ENCODE measurements at regions not wholly inside any gene's neighbourhood (a gene's known extent, or its start where the extent isn't known, plus 50 kb on each side); places are given as distances from the start of the nearest gene placed in this dataset.

GRCh38 chr2:215829261-215829660, 184.1 kb downstream of the MREG start:
- no peaks in the 10 kb centered on the region for H4K20me1 ChIP-seq (ENCODE audit: insufficient read depth)
- H3K27ac ChIP-seq (ENCODE audit: low read length), result no peak overlapping the region
- H3K36me3 ChIP-seq (ENCODE audit: insufficient read depth, low read length), result no peaks in the 10 kb centered on the region
- TF ChIP-seq POLR2AphosphoS5 (IDR thresholded peaks at IDR 0.05), result no peak
- no peak for TF ChIP-seq SMC3 (conservative IDR thresholded peaks at IDR 0.05; ENCODE audit: poor library complexity)
- TF ChIP-seq RAD21 (conservative IDR thresholded peaks at IDR 0.05), result no peak
- no peak for TF ChIP-seq REST (IDR thresholded peaks at IDR 0.05; ENCODE audit: borderline replicate concordance)
- no peak for TF ChIP-seq TAF1 (IDR thresholded peaks at IDR 0.05; ENCODE audit: low read depth)
- no peak for TF ChIP-seq EZH2 (IDR thresholded peaks at IDR 0.05; ENCODE audit: borderline replicate concordance, insufficient read depth, low read length, poor library complexity, severe bottlenecking)
- no peak for TF ChIP-seq MXI1 (conservative IDR thresholded peaks at IDR 0.05; ENCODE audit: poor library complexity, severe bottlenecking)
- no peak for TF ChIP-seq EP300 (conservative IDR thresholded peaks at IDR 0.05; ENCODE audit: poor library complexity, severe bottlenecking)
- TF ChIP-seq CTCF (IDR thresholded peaks at IDR 0.05; ENCODE audit: poor library complexity, severe bottlenecking), result no peak
- H3K4me2 ChIP-seq (ENCODE audit: low read length), result no peak overlapping the region
- no peaks in the 10 kb centered on the region for H3K27me3 ChIP-seq (ENCODE audit: insufficient read depth, low read depth, low read length)
- no peaks in the 10 kb centered on the region for H3F3A ChIP-seq (ENCODE audit: insufficient read depth, low read length, poor library complexity, severe bottlenecking)
- no peaks in the 10 kb centered on the region for H3K79me2 ChIP-seq (replicated peaks; ENCODE audit: insufficient read depth, low read length)
- no peaks in the 10 kb centered on the region for H3K9me2 ChIP-seq (ENCODE audit: insufficient read depth, low read length)
- no peak overlapping the region for H2AFZ ChIP-seq (ENCODE audit: low read depth, low read length)
- no peak overlapping the region for H3K4me3 ChIP-seq (ENCODE audit: low read length)
- H3K9ac ChIP-seq (ENCODE audit: low read length), result no peak overlapping the region
- H3K9me3 ChIP-seq (ENCODE audit: low read length), result no peaks in the 10 kb centered on the region

DNA sequence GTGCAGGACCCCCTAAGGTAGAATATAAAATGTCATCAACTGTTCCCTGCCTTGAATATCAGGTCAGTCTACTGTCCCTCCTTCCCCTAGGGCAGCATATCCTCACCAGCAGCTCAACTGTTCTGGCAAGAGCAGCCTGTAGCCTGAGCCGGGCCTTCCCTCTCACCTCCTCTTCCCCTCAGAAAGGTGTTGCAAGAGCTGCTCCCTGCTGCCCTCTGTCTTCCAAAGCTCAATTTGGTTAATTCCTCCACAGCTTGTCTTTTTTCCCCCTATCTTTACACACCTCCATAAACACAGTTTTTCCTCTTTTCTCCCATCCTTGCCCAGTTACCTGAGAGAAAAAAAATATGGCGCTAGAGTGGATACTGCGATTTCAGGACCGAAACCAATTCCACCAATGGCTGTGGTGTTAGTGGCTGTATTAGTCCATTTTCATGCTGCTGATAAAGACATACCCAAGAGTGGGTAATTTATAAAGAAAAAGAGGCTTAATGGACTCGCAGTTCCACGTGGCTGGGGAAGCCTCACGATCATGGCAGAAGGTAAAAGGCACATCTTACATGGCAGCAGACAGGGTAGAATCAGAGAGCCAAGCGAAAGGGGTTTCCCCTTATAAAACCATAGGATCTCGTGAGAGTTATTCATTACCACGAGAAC, 184.7 kb downstream of the MREG start:
- no peak overlapping the region for H3K9ac ChIP-seq (ENCODE audit: low read length)
- no peak overlapping the region for H3K4me3 ChIP-seq (ENCODE audit: low read length)
- no peaks in the 10 kb centered on the region for H3F3A ChIP-seq (ENCODE audit: insufficient read depth, low read length, poor library complexity, severe bottlenecking)
- H2AFZ ChIP-seq (ENCODE audit: low read depth, low read length), result no peak overlapping the region
- no peaks in the 10 kb centered on the region for H4K20me1 ChIP-seq (ENCODE audit: insufficient read depth)
- H3K9me3 ChIP-seq (ENCODE audit: low read length), result no peaks in the 10 kb centered on the region
- no peaks in the 10 kb centered on the region for H3K36me3 ChIP-seq (ENCODE audit: insufficient read depth, low read length)
- no peaks in the 10 kb centered on the region for H3K79me2 ChIP-seq (replicated peaks; ENCODE audit: insufficient read depth, low read length)
- H3K27ac ChIP-seq (ENCODE audit: low read length), result no peak overlapping the region
- H3K9me2 ChIP-seq (ENCODE audit: insufficient read depth, low read length), result no peaks in the 10 kb centered on the region
- no peaks in the 10 kb centered on the region for H3K27me3 ChIP-seq (ENCODE audit: insufficient read depth, low read depth, low read length)
- TF ChIP-seq TAF1 (IDR thresholded peaks at IDR 0.05; ENCODE audit: low read depth), result no peak
- TF ChIP-seq MXI1 (conservative IDR thresholded peaks at IDR 0.05; ENCODE audit: poor library complexity, severe bottlenecking), result no peak
- no peak for TF ChIP-seq RAD21 (conservative IDR thresholded peaks at IDR 0.05)
- TF ChIP-seq EP300 (conservative IDR thresholded peaks at IDR 0.05; ENCODE audit: poor library complexity, severe bottlenecking), result no peak
- TF ChIP-seq SMC3 (conservative IDR thresholded peaks at IDR 0.05; ENCODE audit: poor library complexity), result no peak
- TF ChIP-seq CTCF (IDR thresholded peaks at IDR 0.05; ENCODE audit: poor library complexity, severe bottlenecking), result no peak
- H3K4me2 ChIP-seq (ENCODE audit: low read length), result no peak overlapping the region

All from neural cell (in vitro differentiated cells).